ENCODE measurements at regions not wholly inside any gene's neighbourhood (a gene's known extent, or its start where the extent isn't known, plus 50 kb on each side); places are given as distances from the start of the nearest gene placed in this dataset.

GRCh38 chr5:135159626-135160025, 125.6 kb upstream of the PITX1 start:
- H3K4me1 ChIP-seq, result no peaks in the 10 kb centered on the region
- H3K27ac ChIP-seq, result no peak overlapping the region
- no peaks in the 10 kb centered on the region for H3K27me3 ChIP-seq
- DNase-seq, result no peak
- no peak for TF ChIP-seq CTCF (IDR thresholded peaks at IDR 0.05 in 4 of 5, conservative IDR thresholded peaks at IDR 0.05 in 1 of 5)
- TF ChIP-seq POLR2A (IDR thresholded peaks at IDR 0.05), result no peak
- no peak for ATAC-seq
- in situ Hi-C loops (cut with MboI; ENCODE audit: low sequenced_read_pairs in 4 of 4), result no loop called here
- H3K4me3 ChIP-seq, result no peak overlapping the region
- no peaks in the 10 kb centered on the region for H3K36me3 ChIP-seq
- intact Hi-C loops (cut with DNase I; ENCODE audit: low total_unique reads), result no loop called here
- no peaks in the 10 kb centered on the region for H3K9me3 ChIP-seq

- intact Hi-C loops (cut with DNase I; ENCODE audit: low total_unique reads), result no loop called here
- Histone ChIP-seq H3K4me1 (no peaks in the 10 kb centered on the region), H3K27me3 (no peaks in the 10 kb centered on the region), H3K4me3 (no peak overlapping the region), H3K9me3 (no peaks in the 10 kb centered on the region), H3K36me3 (no peaks in the 10 kb centered on the region), H3K27ac (no peak overlapping the region)
- no peak for TF ChIP-seq CTCF (IDR thresholded peaks at IDR 0.05 in 4 of 5, conservative IDR thresholded peaks at IDR 0.05 in 1 of 5)
- TF ChIP-seq POLR2A (IDR thresholded peaks at IDR 0.05), result no peak
- in situ Hi-C loops (cut with MboI; ENCODE audit: low sequenced_read_pairs in 4 of 4), result no loop called here
- no peak for ATAC-seq
- no peak for DNase-seq
These were observed 125.0 kb upstream of the PITX1 start for GRCh38 chr5:135158982-135159381.

DNA sequence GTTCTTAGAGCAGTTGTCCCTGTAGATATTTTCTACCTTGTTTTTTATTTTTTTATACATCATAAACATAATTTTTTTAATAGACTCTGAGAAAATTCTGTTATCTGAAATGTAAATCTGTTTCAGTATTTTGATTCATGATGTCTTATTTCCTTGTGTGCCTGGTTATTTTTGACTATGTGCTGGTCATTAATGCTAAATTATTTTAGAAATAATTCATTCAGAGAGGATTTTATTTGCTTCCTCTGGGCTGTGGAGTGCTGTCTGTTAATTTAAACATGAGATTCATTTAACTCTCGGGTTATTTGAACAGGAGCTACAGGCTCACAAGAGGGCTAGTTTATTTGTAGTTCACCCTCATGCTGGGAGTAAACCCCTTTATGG, 124.3 kb upstream of the PITX1 start:
- H3K4me3 ChIP-seq, result no peak overlapping the region
- intact Hi-C loops (cut with DNase I; ENCODE audit: low total_unique reads) (no loop called here), in situ Hi-C loops (cut with MboI; ENCODE audit: low sequenced_read_pairs in 4 of 4) (no loop called here)
- DNase-seq (no peak), ATAC-seq (no peak)
- no peaks in the 10 kb centered on the region for H3K36me3 ChIP-seq
- H3K4me1 ChIP-seq, result no peaks in the 10 kb centered on the region
- H3K27me3 ChIP-seq, result no peaks in the 10 kb centered on the region
- no peak overlapping the region for H3K27ac ChIP-seq
- no peaks in the 10 kb centered on the region for H3K9me3 ChIP-seq
- TF ChIP-seq POLR2A (IDR thresholded peaks at IDR 0.05) (no peak), CTCF (IDR thresholded peaks at IDR 0.05 in 4 of 5, conservative IDR thresholded peaks at IDR 0.05 in 1 of 5) (no peak)

GRCh38 chr5:135157421-135158313, 123.6 kb upstream of the PITX1 start:
- no peak for TF ChIP-seq CTCF (IDR thresholded peaks at IDR 0.05 in 4 of 5, conservative IDR thresholded peaks at IDR 0.05 in 1 of 5)
- Histone ChIP-seq H3K36me3 (no peaks in the 10 kb centered on the region), H3K4me1 (no peaks in the 10 kb centered on the region), H3K4me3 (no peak overlapping the region), H3K27me3 (no peaks in the 10 kb centered on the region), H3K27ac (no peak overlapping the region), H3K9me3 (no peaks in the 10 kb centered on the region)
- DNase-seq, result no peak
- intact Hi-C loops (cut with DNase I; ENCODE audit: low total_unique reads), result no loop called here
- ATAC-seq, result no peak
- in situ Hi-C loops (cut with MboI; ENCODE audit: low sequenced_read_pairs in 4 of 4), result no loop called here
